ENCODE measurements at regions not wholly inside any gene's neighbourhood (a gene's known extent, or its start where the extent isn't known, plus 50 kb on each side); places are given as distances from the start of the nearest gene placed in this dataset.

GRCh38 chr18:56286775-56287325 lies 351.5 kb downstream of the TXNL1 start:
- TF ChIP-seq CTCF (IDR thresholded peaks at IDR 0.05; ENCODE audit: insufficient read depth, low read length, poor library complexity, severe bottlenecking) (no peak), EZH2phosphoT487 (conservative IDR thresholded peaks at IDR 0.05; ENCODE audit: low read length) (no peak)

Data from SU-DHL-6 (cell line).